Activated CD4-positive, alpha-beta memory T cell treated with anti-CD3 and anti-CD28 coated beads, Interleukin-2, amount 10 ng/mL, durations not matched to agents 7 days and 5 days (primary cell): ENCODE measurements at regions not wholly inside any gene's neighbourhood (a gene's known extent, or its start where the extent isn't known, plus 50 kb on each side); places are given as distances from the start of the nearest gene placed in this dataset.
"Not testable (repeated sequence)": the region's sequence is repeated elsewhere in the genome, so short reads cannot be mapped to it uniquely, and the experiment has no call there.

ENCODE experiments used
- CTCF ChIA-PET: fragments of 350-600 bp; sonication (Branson Sonifier 250); formaldehyde crosslinking; loops from one replicate; lab custom pipeline; 2021; ENCODE audit warnings: antibody characterized with exemption, inconsistent platforms; lab: Charles Lee
- POLR2A ChIA-PET: fragments of 350-600 bp; sonication (Branson Sonifier 250); formaldehyde crosslinking; loops from one replicate; lab custom pipeline; 2021; ENCODE audit warnings: antibody characterized with exemption; lab: Charles Lee
- DNase-seq: peaks from one replicate; pipeline ENCODE4 v3.0.0-alpha.2; 2020
- H3K27ac Mint-ChIP-seq: one replicate; pipeline ENCODE4 v1.8.0; 2021; ENCODE audit warnings: mild to moderate bottlenecking, mixed read lengths
- H3K27me3 Mint-ChIP-seq: one replicate; pipeline ENCODE4 v1.8.0; 2021; ENCODE audit warnings: mixed read lengths
- H3K36me3 Mint-ChIP-seq: one replicate; pipeline ENCODE4 v1.8.0; 2021; ENCODE audit warnings: low read depth, mixed read lengths
- H3K4me1 Mint-ChIP-seq: one replicate; pipeline ENCODE4 v1.8.0; 2021; ENCODE audit warnings: mixed read lengths
- H3K4me3 Mint-ChIP-seq: one replicate; pipeline ENCODE4 v1.8.0; 2021; ENCODE audit warnings: mild to moderate bottlenecking, mixed read lengths
- H3K9me3 Mint-ChIP-seq: one replicate; pipeline ENCODE4 v1.8.0; 2021; ENCODE audit warnings: mixed read lengths

DNA sequence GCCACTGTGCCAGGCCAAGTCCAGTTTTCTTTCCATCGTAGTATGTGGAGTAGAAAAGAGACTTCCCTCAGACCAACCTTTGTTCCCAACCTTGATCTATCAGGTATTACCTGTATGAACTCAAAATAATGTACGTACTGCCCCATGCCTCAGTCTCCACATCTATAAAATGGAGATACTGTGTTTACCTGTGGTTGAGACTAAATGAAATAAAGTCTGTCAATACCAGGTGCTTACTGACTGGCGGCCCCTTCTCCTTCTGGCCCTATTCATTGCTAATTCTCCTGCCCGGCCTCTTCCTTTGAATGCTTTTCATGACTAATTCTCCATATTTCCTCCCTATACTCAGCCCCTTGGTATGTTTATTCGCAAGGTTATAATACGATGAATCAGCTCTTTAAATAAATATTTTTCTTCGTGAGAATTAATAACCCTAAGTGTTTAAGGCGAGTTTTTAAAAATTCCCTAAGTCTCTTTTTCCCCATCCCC lies 89.6 kb upstream of the BASP1 start:
- Mint-ChIP-seq H3K36me3 (no peaks in the 10 kb centered on the region), H3K4me3 (no peak overlapping the region), H3K27me3 (no peaks in the 10 kb centered on the region), H3K27ac (no peak overlapping the region), H3K4me1 (peaks cover 9% of the 10 kb centered on the region), H3K9me3 (no peaks in the 10 kb centered on the region)
- POLR2A ChIA-PET, result no interaction called here
- CTCF ChIA-PET, result no interaction called here
- no peak for DNase-seq

- CTCF ChIA-PET, result no interaction called here
- Mint-ChIP-seq H3K4me1 (peaks cover 9% of the 10 kb centered on the region), H3K27ac (no peak overlapping the region)
These were observed 88.2 kb upstream of the BASP1 start for GRCh38 chr5:17129093-17129849.

DNA sequence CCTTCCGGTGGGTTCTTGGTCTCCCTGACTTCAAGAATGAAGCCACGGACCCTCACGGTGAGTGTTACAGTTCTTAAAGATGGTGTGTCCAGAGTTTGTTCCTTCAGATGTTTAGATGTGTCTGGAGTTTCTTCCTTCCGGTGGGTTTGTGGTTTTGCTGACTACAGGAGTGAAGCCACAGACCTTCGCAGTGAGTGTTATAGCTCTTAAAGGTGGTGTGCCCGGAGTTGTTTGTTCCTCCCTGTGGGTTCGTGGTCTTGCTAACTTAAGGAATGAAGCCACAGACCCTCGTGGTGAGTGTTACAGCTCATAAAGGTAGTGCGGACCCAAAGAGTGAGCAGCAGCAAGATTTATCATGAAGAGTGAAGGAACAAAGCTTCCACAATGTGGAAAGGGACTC lies 87.1 kb upstream of the BASP1 start:
- H3K4me1 Mint-ChIP-seq, H3K36me3 Mint-ChIP-seq, DNase-seq, H3K27me3 Mint-ChIP-seq, H3K9me3 Mint-ChIP-seq, POLR2A ChIA-PET, CTCF ChIA-PET, H3K4me3 Mint-ChIP-seq, H3K27ac Mint-ChIP-seq: not testable (repeated sequence)

More at GRCh38 chr5:17129093-17129849, 88.2 kb upstream of the BASP1 start:
- DNase-seq, result no peak
- Mint-ChIP-seq H3K9me3 (no peaks in the 10 kb centered on the region), H3K36me3 (no peaks in the 10 kb centered on the region), H3K4me3 (no peak overlapping the region), H3K27me3 (no peaks in the 10 kb centered on the region)
- POLR2A ChIA-PET, result no interaction called here

DNA sequence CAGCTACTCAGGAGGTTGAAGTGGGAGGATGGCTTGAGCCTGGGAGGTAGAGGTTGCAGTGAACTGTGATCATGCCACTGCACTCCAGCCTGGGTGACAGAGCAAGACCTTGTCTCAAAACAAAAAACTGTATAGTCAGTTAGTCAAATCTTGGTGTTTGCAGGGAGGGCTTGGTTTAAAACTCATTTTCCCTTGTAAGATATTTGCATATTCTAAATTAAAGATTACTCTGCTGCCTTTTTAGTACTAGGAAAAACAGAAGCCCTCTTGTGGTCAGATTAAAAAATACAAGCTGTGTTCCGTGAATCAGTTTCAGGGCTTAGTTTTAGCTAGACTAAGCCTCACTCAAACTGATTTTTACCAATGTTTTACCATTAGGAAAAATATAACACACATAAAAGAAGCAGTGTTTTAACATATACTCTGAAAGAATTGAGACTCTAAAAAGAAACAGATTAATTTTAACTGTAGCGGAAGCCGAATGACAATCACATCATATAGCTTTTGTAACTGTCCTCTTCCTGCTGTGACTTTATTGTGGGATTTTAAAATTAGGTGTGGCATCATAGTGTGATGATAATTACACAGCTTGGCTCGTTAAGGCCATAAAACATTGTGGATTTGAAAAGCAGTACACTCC lies 84.9 kb upstream of the BASP1 start:
- Mint-ChIP-seq H3K4me3 (no peak overlapping the region), H3K36me3 (no peaks in the 10 kb centered on the region)

GRCh38 chr5:17135050-17135449 lies 82.4 kb upstream of the BASP1 start:
- CTCF ChIA-PET, result no interaction called here
- POLR2A ChIA-PET, result no interaction called here
- H3K4me1 Mint-ChIP-seq, result peaks cover 9% of the 10 kb centered on the region

More for the DNA sequence above, 84.9 kb upstream of the BASP1 start:
- H3K27me3 Mint-ChIP-seq, result no peaks in the 10 kb centered on the region
- no peak for DNase-seq
- H3K4me1 Mint-ChIP-seq, result peaks cover 9% of the 10 kb centered on the region
- H3K9me3 Mint-ChIP-seq, result no peaks in the 10 kb centered on the region
- POLR2A ChIA-PET, result no interaction called here
- H3K27ac Mint-ChIP-seq, result no peak overlapping the region
- CTCF ChIA-PET, result interaction anchor here (0.7 to 1.7 kb wide), 10 partner anchors 10 to 341 kb away, joined by 3 to 11 read pairs (median 4); no protein-coding TSS in a partner anchor

GRCh38 chr5:17143335-17143734 lies 74.1 kb upstream of the BASP1 start:
- H3K27ac Mint-ChIP-seq, result no peak overlapping the region
- no peaks in the 10 kb centered on the region for H3K4me1 Mint-ChIP-seq
- CTCF ChIA-PET, result interaction anchor here (0.6 to 0.9 kb wide), 2 partner anchors 11 to 22 kb away, joined by 4 read pairs; no protein-coding TSS in a partner anchor
- POLR2A ChIA-PET, result no interaction called here
- H3K4me3 Mint-ChIP-seq, result no peak overlapping the region
- no peaks in the 10 kb centered on the region for H3K36me3 Mint-ChIP-seq
- H3K27me3 Mint-ChIP-seq, result no peaks in the 10 kb centered on the region
- H3K9me3 Mint-ChIP-seq, result peaks cover 5% of the 10 kb centered on the region
- no peak for DNase-seq

More at GRCh38 chr5:17135050-17135449, 82.4 kb upstream of the BASP1 start:
- Mint-ChIP-seq H3K4me3 (no peak overlapping the region), H3K9me3 (no peaks in the 10 kb centered on the region), H3K27me3 (no peaks in the 10 kb centered on the region), H3K27ac (no peak overlapping the region), H3K36me3 (no peaks in the 10 kb centered on the region)
- DNase-seq, result no peak

DNA sequence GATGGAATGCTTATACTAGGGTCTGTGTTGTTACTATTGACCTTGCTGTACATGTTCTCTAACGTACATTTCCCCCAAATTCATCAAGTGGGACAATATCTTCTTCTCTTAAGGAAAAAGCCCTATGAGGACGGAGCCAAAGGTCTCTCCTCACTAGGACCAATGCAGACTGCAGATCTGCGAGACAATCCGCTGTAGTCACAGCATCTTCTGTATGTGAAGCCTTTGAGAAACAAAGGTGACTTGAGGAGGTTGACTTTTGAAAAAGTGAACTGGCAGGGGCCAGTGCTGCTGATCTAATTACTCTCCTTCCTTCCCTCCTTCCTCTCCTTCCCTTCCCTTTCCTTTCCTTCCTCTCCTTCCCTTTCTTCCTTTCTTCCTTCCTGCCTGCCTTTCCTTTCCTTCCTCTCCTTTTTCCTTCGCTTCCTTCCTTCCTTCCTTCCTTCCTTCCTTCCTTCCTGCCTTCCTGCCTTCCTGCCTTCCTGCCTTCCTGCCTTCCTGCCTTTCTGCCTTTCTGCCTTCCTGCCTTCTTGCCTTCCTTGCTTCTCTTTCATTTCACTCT lies 71.1 kb upstream of the BASP1 start:
- Mint-ChIP-seq H3K9me3 (peaks cover 2% of the 10 kb centered on the region), H3K27ac (no peak overlapping the region), H3K36me3 (no peaks in the 10 kb centered on the region), H3K4me3 (no peak overlapping the region), H3K27me3 (no peaks in the 10 kb centered on the region), H3K4me1 (no peaks in the 10 kb centered on the region)
- CTCF ChIA-PET, result no interaction called here
- POLR2A ChIA-PET, result no interaction called here
- DNase-seq, result no peak

DNA sequence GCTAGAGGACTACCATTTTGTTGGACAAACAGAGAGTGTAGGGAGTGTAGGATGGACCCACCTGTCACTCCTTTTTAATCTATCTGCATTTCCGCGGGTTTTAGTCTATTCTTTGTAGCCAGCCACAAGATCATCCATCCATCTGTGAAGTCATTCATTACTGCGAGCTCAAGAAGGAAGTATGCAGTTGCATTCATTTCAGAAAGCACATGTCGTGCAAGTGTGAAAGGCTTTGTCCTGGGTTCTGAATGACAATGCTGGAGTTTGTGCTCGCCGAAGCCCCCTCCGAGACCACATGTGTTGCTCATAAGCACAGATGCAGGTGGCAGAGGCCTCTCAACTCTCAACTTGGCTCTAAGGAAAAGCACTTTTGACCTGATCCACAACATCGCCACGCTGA lies 70.3 kb upstream of the BASP1 start:
- Mint-ChIP-seq H3K36me3 (no peaks in the 10 kb centered on the region), H3K4me3 (no peak overlapping the region), H3K27ac (no peak overlapping the region), H3K27me3 (no peaks in the 10 kb centered on the region), H3K9me3 (peaks cover 2% of the 10 kb centered on the region), H3K4me1 (no peaks in the 10 kb centered on the region)
- ChIA-PET POLR2A (no interaction called here), CTCF (no interaction called here)
- no peak for DNase-seq

GRCh38 chr5:17147617-17148016 lies 69.8 kb upstream of the BASP1 start:
- no peak for DNase-seq
- ChIA-PET POLR2A (no interaction called here), CTCF (no interaction called here)
- Mint-ChIP-seq H3K4me1 (no peaks in the 10 kb centered on the region), H3K27me3 (no peaks in the 10 kb centered on the region), H3K36me3 (no peaks in the 10 kb centered on the region), H3K27ac (no peak overlapping the region), H3K4me3 (no peak overlapping the region), H3K9me3 (peaks cover 2% of the 10 kb centered on the region)

- Mint-ChIP-seq H3K4me3 (no peak overlapping the region), H3K27me3 (no peaks in the 10 kb centered on the region), H3K4me1 (no peaks in the 10 kb centered on the region), H3K36me3 (no peaks in the 10 kb centered on the region), H3K9me3 (no peaks in the 10 kb centered on the region), H3K27ac (no peak overlapping the region)
- DNase-seq, result no peak
- CTCF ChIA-PET, result no interaction called here
- POLR2A ChIA-PET, result no interaction called here
These were observed 69.0 kb upstream of the BASP1 start for GRCh38 chr5:17148481-17148880.

DNA sequence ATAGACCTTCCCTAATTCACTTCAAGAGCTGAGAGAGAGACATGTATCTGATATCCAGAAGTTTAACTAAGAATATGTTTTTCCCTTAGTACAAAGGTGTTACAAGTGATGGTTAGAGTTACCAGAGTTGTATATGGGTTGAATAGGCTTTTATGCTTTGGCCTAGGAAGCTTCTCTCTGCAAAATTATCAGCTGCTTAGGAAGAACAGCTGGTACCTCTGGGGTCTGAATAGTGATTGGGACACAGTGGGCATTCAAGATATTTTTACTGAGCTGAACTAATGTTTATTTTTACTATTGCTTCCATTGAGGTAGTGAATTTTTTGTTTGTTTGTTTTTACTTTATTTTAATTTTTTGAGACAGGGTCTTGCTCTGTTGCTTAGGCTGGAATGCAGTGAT lies 67.6 kb upstream of the BASP1 start:
- Mint-ChIP-seq H3K36me3 (no peaks in the 10 kb centered on the region), H3K4me3 (no peak overlapping the region), H3K27ac (no peak overlapping the region), H3K4me1 (no peaks in the 10 kb centered on the region), H3K27me3 (no peaks in the 10 kb centered on the region), H3K9me3 (no peaks in the 10 kb centered on the region)
- ChIA-PET POLR2A (no interaction called here), CTCF (interaction anchor here (1.4 kb wide), 1 partner anchor 17 kb away, joined by 6 read pairs; no protein-coding TSS in a partner anchor)
- DNase-seq, result no peak

DNA sequence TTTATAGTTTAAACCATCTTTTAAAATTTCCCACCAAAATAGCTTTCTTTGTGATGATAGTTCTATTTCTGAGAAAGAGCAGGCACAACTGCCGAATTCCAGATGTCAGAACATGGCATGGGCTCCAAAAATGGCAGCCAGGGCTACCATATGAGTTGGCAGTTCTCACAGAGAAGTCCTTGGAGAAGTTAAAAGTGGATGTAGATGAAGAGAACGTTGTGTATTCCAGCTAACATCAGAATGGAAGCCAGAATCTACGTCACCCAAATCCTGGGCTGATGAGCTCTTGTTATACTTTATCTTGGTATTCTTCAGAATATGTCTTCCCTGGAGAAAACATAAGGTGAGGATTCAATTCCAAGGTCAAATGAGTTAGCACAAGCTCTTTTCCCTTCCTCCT lies 66.9 kb upstream of the BASP1 start:
- Mint-ChIP-seq H3K9me3 (no peaks in the 10 kb centered on the region), H3K27me3 (no peaks in the 10 kb centered on the region), H3K27ac (no peak overlapping the region), H3K4me3 (no peak overlapping the region), H3K36me3 (no peaks in the 10 kb centered on the region), H3K4me1 (no peaks in the 10 kb centered on the region)
- ChIA-PET CTCF (interaction anchor here (1.4 kb wide), 1 partner anchor 18 kb away, joined by 6 read pairs; no protein-coding TSS in a partner anchor), POLR2A (no interaction called here)
- no peak for DNase-seq

DNA sequence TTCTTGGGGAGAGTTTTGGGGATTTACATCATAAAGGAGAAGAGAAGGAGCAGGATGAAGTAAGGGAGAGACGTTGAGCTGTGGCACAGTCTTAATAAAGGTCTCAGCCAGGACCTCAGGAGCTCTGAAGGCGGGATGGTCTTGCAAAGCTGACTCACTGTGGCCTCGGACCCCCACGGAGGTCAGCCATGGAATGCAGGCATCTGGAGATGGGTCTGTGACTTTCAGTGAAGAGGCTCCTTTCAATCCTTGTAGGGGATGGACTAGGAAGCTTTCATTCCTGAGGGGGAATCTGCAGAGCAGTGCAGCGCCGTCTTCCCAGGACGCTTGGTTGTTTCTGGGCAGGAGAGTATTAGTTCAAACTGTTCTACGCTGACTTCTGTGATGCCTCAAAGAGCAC lies 65.7 kb upstream of the BASP1 start:
- no peak overlapping the region for H3K27ac Mint-ChIP-seq
- no peaks in the 10 kb centered on the region for H3K9me3 Mint-ChIP-seq
- CTCF ChIA-PET, result no interaction called here
- POLR2A ChIA-PET, result no interaction called here
- no peaks in the 10 kb centered on the region for H3K4me1 Mint-ChIP-seq
- H3K27me3 Mint-ChIP-seq, result no peaks in the 10 kb centered on the region
- H3K36me3 Mint-ChIP-seq, result no peaks in the 10 kb centered on the region
- DNase-seq, result no peak
- no peak overlapping the region for H3K4me3 Mint-ChIP-seq
